PC-9 (cell line): ENCODE measurements at regions not wholly inside any gene's neighbourhood (a gene's known extent, or its start where the extent isn't known, plus 50 kb on each side); places are given as distances from the start of the nearest gene placed in this dataset.

Source experiments
- EZH2 ChIP-seq: fragments of 200-600 bp; sonication (generic); IDR thresholded peaks from 2 replicates; pipeline ENCODE4 v1.8.0; 2017; ENCODE audit warnings: antibody characterized with exemption, low read depth
- TF ChIP-seq, protein P1 (sequence below): fragments of 200-600 bp; sonication (generic); conservative IDR thresholded peaks from 2 replicates; pipeline ENCODE4 v1.6.1; 2017; ENCODE audit warnings: mixed run types, antibody characterized with exemption, mild to moderate bottlenecking, moderate library complexity

DNA sequence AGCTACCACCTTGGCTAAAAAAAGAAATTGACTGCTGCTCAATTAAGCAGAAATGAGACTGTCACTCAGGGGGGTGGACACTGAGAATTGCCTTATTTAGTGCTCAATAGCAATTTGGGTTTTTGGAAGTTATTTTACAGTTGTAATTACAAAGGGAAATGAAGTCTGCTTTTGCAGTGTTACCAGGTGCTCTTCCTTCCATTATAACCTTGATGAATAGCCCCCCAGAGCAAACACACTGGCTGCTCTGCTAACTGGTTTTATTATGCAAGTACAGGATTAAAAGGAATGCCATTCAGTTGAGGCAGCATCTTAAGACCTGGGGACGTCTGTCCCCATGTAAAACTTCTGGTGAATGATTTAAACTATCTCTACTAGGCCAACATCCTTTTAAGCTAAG lies 191.0 kb downstream of the EVX1 start:
- TF ChIP-seq, protein P1, sequence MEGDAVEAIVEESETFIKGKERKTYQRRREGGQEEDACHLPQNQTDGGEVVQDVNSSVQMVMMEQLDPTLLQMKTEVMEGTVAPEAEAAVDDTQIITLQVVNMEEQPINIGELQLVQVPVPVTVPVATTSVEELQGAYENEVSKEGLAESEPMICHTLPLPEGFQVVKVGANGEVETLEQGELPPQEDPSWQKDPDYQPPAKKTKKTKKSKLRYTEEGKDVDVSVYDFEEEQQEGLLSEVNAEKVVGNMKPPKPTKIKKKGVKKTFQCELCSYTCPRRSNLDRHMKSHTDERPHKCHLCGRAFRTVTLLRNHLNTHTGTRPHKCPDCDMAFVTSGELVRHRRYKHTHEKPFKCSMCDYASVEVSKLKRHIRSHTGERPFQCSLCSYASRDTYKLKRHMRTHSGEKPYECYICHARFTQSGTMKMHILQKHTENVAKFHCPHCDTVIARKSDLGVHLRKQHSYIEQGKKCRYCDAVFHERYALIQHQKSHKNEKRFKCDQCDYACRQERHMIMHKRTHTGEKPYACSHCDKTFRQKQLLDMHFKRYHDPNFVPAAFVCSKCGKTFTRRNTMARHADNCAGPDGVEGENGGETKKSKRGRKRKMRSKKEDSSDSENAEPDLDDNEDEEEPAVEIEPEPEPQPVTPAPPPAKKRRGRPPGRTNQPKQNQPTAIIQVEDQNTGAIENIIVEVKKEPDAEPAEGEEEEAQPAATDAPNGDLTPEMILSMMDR: no peak
- TF ChIP-seq EZH2: no peak
